Mucosa of gallbladder (tissue), 1 donor: ENCODE measurements at regions not wholly inside any gene's neighbourhood (a gene's known extent, or its start where the extent isn't known, plus 50 kb on each side); places are given as distances from the start of the nearest gene placed in this dataset.
"Not testable (repeated sequence)": the region's sequence is repeated elsewhere in the genome, so short reads cannot be mapped to it uniquely, and the experiment has no call there.

ENCODE experiments used
- DNase-seq: peaks from one replicate; pipeline ENCODE4 v3.0.0-alpha.2; 2020; ENCODE audit warnings: low spot score
- donor health status: DM: no; HTN: no; CAD: no.

GRCh38 chr15:38614621-38615020, 50.0 kb upstream of the RASGRP1 start:
- DNase-seq, result no peak

- DNase-seq, result no peak
These were observed 53.2 kb upstream of the RASGRP1 start for GRCh38 chr15:38617831-38618230.

GRCh38 chr15:38618242-38618955, 53.8 kb upstream of the RASGRP1 start:
- no peak for DNase-seq

- no peak for DNase-seq
These were observed 55.5 kb upstream of the RASGRP1 start for GRCh38 chr15:38620098-38620497.

GRCh38 chr15:38620851-38621594, 56.4 kb upstream of the RASGRP1 start:
- no peak for DNase-seq

- DNase-seq, result peak; percentile 56
These were observed 57.7 kb upstream of the RASGRP1 start for GRCh38 chr15:38622304-38622703.

GRCh38 chr15:38622908-38623307, 58.3 kb upstream of the RASGRP1 start:
- no peak for DNase-seq

GRCh38 chr15:38623744-38624143, 59.1 kb upstream of the RASGRP1 start:
- no peak for DNase-seq

- DNase-seq, result no peak
These were observed 59.9 kb upstream of the RASGRP1 start for GRCh38 chr15:38624244-38625205.

- DNase-seq, result no peak
These were observed 61.3 kb upstream of the RASGRP1 start for GRCh38 chr15:38625886-38626285.

GRCh38 chr15:38626443-38627050, 61.9 kb upstream of the RASGRP1 start:
- no peak for DNase-seq

GRCh38 chr15:38627689-38628277, 63.2 kb upstream of the RASGRP1 start:
- DNase-seq, result no peak

GRCh38 chr15:38631119-38632075, 66.8 kb upstream of the RASGRP1 start:
- no peak for DNase-seq

- no peak for DNase-seq
These were observed 70.6 kb upstream of the RASGRP1 start for GRCh38 chr15:38635170-38635569.

GRCh38 chr15:38636597-38636996, 72.0 kb upstream of the RASGRP1 start:
- no peak for DNase-seq

GRCh38 chr15:38638126-38638525, 73.5 kb upstream of the RASGRP1 start:
- DNase-seq, result no peak

- DNase-seq, result no peak
These were observed 74.2 kb upstream of the RASGRP1 start for GRCh38 chr15:38638811-38639210.

GRCh38 chr15:38642689-38643270, 78.2 kb upstream of the RASGRP1 start:
- no peak for DNase-seq

- DNase-seq, result not testable (repeated sequence)
These were observed 79.7 kb upstream of the RASGRP1 start for GRCh38 chr15:38644353-38644752.

- DNase-seq, result no peak
These were observed 82.1 kb upstream of the RASGRP1 start for GRCh38 chr15:38646716-38647115.
